ENCODE measurements at regions not wholly inside any gene's neighbourhood (a gene's known extent, or its start where the extent isn't known, plus 50 kb on each side); places are given as distances from the start of the nearest gene placed in this dataset.
"Not testable (repeated sequence)": the region's sequence is repeated elsewhere in the genome, so short reads cannot be mapped to it uniquely, and the experiment has no call there.

DNA sequence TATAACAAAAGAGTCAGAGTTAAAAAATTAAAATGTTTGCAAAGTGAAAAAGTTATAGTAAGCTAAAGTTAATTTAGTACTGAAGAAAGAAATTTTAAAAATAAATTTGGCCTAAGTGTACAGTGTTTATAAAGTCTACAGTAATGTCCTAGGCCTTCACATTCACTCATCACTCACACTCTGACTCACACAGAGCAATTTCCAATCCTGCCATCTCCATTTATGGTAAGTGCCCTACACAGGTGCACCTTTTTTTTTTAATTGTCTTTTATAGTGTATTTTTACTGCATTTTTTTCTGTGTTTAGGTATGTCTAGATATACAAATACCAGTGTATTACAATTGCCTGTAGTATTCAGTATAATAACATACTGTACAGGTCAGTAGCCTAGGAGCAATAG lies 562.9 kb downstream of the PIK3C3 start:
- Histone ChIP-seq H3K4me3 (no peak overlapping the region), H3K9me3 (no peaks in the 10 kb centered on the region), H3K4me1 (no peaks in the 10 kb centered on the region), H3K27ac (replicated peaks in 1 of 4) (no peak overlapping the region), H3K36me3 (no peaks in the 10 kb centered on the region), H3K27me3 (no peaks in the 10 kb centered on the region)
- no peak for DNase-seq (ENCODE audit: extremely low spot score)
- intact Hi-C loops (cut with DNase I), result no loop called here
- TF ChIP-seq, protein P1, sequence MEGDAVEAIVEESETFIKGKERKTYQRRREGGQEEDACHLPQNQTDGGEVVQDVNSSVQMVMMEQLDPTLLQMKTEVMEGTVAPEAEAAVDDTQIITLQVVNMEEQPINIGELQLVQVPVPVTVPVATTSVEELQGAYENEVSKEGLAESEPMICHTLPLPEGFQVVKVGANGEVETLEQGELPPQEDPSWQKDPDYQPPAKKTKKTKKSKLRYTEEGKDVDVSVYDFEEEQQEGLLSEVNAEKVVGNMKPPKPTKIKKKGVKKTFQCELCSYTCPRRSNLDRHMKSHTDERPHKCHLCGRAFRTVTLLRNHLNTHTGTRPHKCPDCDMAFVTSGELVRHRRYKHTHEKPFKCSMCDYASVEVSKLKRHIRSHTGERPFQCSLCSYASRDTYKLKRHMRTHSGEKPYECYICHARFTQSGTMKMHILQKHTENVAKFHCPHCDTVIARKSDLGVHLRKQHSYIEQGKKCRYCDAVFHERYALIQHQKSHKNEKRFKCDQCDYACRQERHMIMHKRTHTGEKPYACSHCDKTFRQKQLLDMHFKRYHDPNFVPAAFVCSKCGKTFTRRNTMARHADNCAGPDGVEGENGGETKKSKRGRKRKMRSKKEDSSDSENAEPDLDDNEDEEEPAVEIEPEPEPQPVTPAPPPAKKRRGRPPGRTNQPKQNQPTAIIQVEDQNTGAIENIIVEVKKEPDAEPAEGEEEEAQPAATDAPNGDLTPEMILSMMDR (IDR thresholded peaks at IDR 0.05), result no peak
- no peak for TF ChIP-seq POLR2A (IDR thresholded peaks at IDR 0.05; ENCODE audit: low read depth)
- no peak for TF ChIP-seq POLR2AphosphoS5 (IDR thresholded peaks at IDR 0.05)
- no peak for TF ChIP-seq EP300 (IDR thresholded peaks at IDR 0.05)

DNA sequence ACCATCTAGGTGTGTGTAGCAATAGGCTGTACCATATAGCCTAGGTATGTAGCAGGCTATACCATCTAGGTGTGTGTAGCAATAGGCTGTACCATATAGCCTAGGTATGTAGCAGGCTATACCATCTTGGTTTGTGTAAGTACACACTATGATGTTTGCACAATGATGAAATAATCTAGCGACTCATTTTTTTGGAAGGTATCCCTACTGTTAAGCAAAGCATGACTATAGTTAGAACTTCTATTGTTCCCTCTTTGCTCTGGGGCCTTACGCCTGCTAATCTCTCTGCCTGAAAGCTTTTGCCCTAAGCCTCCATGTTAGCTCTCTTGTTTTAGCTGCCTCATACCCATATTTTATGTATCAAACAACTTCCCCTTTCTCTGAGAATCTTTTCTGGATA lies 563.3 kb downstream of the PIK3C3 start:
- H3K36me3 ChIP-seq; H3K27ac ChIP-seq (replicated peaks in 1 of 4); H3K4me3 ChIP-seq; H3K4me1 ChIP-seq; intact Hi-C loops (cut with DNase I); DNase-seq (ENCODE audit: extremely low spot score); H3K9me3 ChIP-seq; H3K27me3 ChIP-seq: not testable (repeated sequence)
- WGBS, result 95% methylated on average over 2 of the region's 2 CpGs

DNA sequence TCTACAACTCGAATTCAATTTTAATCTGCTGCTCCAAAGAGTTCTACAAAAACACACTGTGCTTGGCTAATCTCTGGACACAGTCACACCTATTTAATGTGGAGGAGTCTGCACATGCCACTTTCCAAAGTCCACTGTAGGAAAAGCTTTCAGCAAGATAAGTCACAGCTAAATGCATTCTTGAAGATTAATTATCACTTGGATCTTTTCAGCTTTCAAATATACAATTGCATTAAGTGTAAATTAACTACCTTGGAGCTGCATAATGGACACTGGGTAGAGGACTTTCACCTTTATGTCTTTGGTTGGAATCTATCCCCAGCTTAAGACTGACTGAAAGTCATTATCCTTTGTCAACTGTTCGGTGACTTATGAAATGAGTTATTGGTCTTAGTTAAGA lies 565.1 kb downstream of the PIK3C3 start:
- Histone ChIP-seq H3K36me3 (no peaks in the 10 kb centered on the region), H3K27me3 (no peaks in the 10 kb centered on the region), H3K27ac (replicated peaks in 1 of 4) (no peak overlapping the region), H3K4me1 (no peaks in the 10 kb centered on the region), H3K4me3 (no peak overlapping the region), H3K9me3 (no peaks in the 10 kb centered on the region)
- WGBS, result 59% methylated on average over 2 of the region's 2 CpGs
- intact Hi-C loops (cut with DNase I), result no loop called here
- DNase-seq (ENCODE audit: extremely low spot score), result no peak
- TF ChIP-seq, protein P1 (IDR thresholded peaks at IDR 0.05), result no peak
- TF ChIP-seq POLR2A (IDR thresholded peaks at IDR 0.05; ENCODE audit: low read depth), result no peak
- no peak for TF ChIP-seq POLR2AphosphoS5 (IDR thresholded peaks at IDR 0.05)
- no peak for TF ChIP-seq EP300 (IDR thresholded peaks at IDR 0.05)

DNA sequence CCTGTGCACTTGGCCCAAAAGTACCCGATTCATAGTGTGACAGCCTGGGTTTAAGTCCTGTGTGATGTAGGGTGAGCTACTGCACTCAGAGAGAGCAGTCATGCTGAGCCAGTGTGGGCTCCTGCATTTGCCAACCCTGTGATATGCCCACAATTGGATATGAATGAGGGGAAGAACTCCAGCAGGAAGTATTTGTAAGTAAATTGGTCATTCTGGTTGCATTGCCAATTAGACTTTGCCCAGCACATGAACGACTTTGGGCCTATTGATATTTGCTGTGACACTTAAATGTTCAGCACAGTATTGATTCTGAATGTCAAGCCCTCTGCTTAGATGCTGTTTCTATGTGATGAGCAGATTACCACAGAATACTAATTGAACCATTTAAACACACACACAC lies 570.9 kb downstream of the PIK3C3 start:
- no peak overlapping the region for H3K4me3 ChIP-seq
- H3K36me3 ChIP-seq, result no peaks in the 10 kb centered on the region
- TF ChIP-seq, protein P1 (IDR thresholded peaks at IDR 0.05), result no peak
- no peak for TF ChIP-seq POLR2AphosphoS5 (IDR thresholded peaks at IDR 0.05)
- no peak for TF ChIP-seq POLR2A (IDR thresholded peaks at IDR 0.05; ENCODE audit: low read depth)
- no peak for TF ChIP-seq EP300 (IDR thresholded peaks at IDR 0.05)
- H3K27ac ChIP-seq (replicated peaks in 1 of 4), result no peak overlapping the region
- H3K4me1 ChIP-seq, result no peaks in the 10 kb centered on the region
- 75% methylated on average over 2 of the region's 2 CpGs for WGBS
- H3K27me3 ChIP-seq, result no peaks in the 10 kb centered on the region
- intact Hi-C loops (cut with DNase I), result no loop called here
- no peaks in the 10 kb centered on the region for H3K9me3 ChIP-seq
- no peak for DNase-seq (ENCODE audit: extremely low spot score)

DNA sequence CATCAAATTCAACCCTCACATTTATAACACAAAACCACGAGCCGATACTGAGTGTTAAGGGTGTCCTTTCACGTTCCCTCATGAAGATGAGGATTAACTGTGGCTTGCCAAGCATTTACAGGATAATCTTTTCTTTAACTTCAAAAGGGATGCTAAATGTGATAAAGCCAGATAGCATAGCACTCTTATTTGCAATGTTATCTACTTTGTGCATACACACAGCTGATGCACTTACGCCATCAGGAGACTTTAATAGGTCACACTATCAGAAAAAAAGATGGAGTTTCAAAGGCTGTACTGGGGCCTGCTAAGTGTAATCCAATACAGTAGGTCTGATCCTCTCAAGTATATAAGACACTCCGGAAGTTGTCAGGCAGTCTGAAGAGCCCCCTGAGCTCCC lies 572.7 kb downstream of the PIK3C3 start:
- WGBS, result 87% methylated on average over 5 of the region's 5 CpGs
- intact Hi-C loops (cut with DNase I), result no loop called here
- DNase-seq (ENCODE audit: extremely low spot score), result no peak

More for the DNA sequence above, 572.7 kb downstream of the PIK3C3 start:
- no peak overlapping the region for H3K4me3 ChIP-seq
- H3K27ac ChIP-seq (replicated peaks in 1 of 4), result no peak overlapping the region
- TF ChIP-seq EP300 (IDR thresholded peaks at IDR 0.05), result no peak
- TF ChIP-seq, protein P1 (IDR thresholded peaks at IDR 0.05), result no peak
- no peak for TF ChIP-seq POLR2AphosphoS5 (IDR thresholded peaks at IDR 0.05)
- no peaks in the 10 kb centered on the region for H3K36me3 ChIP-seq
- peaks cover 0 to 3% (median under 1%) of the 10 kb centered on the region in 4 donors for H3K4me1 ChIP-seq
- H3K27me3 ChIP-seq, result no peaks in the 10 kb centered on the region
- H3K9me3 ChIP-seq, result no peaks in the 10 kb centered on the region
